Keratinocyte (primary cell): ENCODE measurements at regions not wholly inside any gene's neighbourhood (a gene's known extent, or its start where the extent isn't known, plus 50 kb on each side); places are given as distances from the start of the nearest gene placed in this dataset.

ENCODE experiments used
- DNase-seq: peaks from one replicate; pipeline ENCODE4 v3.0.0-alpha.2; 2011; ENCODE audit warnings: low read depth, missing footprints, low spot score
- FAIRE-seq: peaks from 2 replicates; lab custom pipeline; 2011; peaks lifted over from hg19 to GRCh38; lab: Jason Lieb, UNC
- H2AFZ ChIP-seq: 2 replicates; pipeline ENCODE4 v1.6.0; 2012; ENCODE audit warnings: low read length, control low read depth, inconsistent platforms; ENCODE audit not compliant: control insufficient read depth
- H3K27ac ChIP-seq: 2 replicates; pipeline ENCODE4 v1.5.1; 2011; ENCODE audit warnings: low read length; ENCODE audit not compliant: control insufficient read depth, insufficient read depth
- H3K27me3 ChIP-seq: 3 replicates; pipeline ENCODE4 v1.6.0; 2011; ENCODE audit warnings: low read length; ENCODE audit not compliant: control insufficient read depth, insufficient read depth; ENCODE audit errors: extremely low read depth
- H3K36me3 ChIP-seq, 2 experiments: 2 replicates in 1 of 2; 3 replicates in 1 of 2; pipeline ENCODE4 v1.5.1; 2011; ENCODE audit warnings: low read length in 2 of 2, mild to moderate bottlenecking in 1 of 2; ENCODE audit not compliant: control insufficient read depth in 2 of 2, insufficient read depth in 2 of 2; ENCODE audit errors: extremely low read depth in 1 of 2
- H3K4me1 ChIP-seq: 3 replicates; pipeline ENCODE4 v1.5.1; 2011; ENCODE audit warnings: low read length; ENCODE audit not compliant: control insufficient read depth, insufficient read depth; ENCODE audit errors: extremely low read depth
- H3K4me2 ChIP-seq: 3 replicates; pipeline ENCODE4 v1.6.0; 2011; ENCODE audit warnings: low read depth, low read length; ENCODE audit not compliant: control insufficient read depth, insufficient read depth; ENCODE audit errors: extremely low read depth
- H3K4me3 ChIP-seq, 3 experiments: fragments of 200-600 bp in 1 of 3; sonication (generic) in 1 of 3; 2 replicates in 2 of 3; 3 replicates in 1 of 3; pipeline ENCODE4 v1.5.1; 2011 to 2016; ENCODE audit warnings: low read length in 3 of 3, mild to moderate bottlenecking in 3 of 3, control low read depth in 2 of 3, inconsistent platforms in 1 of 3, low read depth in 1 of 3, mixed read lengths in 1 of 3, mixed run types in 1 of 3, moderate library complexity in 1 of 3; ENCODE audit not compliant: control insufficient read depth in 2 of 3, insufficient read depth in 2 of 3; ENCODE audit errors: extremely low read depth in 1 of 3
- H3K79me2 ChIP-seq: 2 replicates; pipeline ENCODE4 v1.6.0; 2012; ENCODE audit warnings: low read length; ENCODE audit not compliant: control insufficient read depth, insufficient read depth
- H3K9ac ChIP-seq: 3 replicates; pipeline ENCODE4 v1.6.0; 2011; ENCODE audit warnings: low read length; ENCODE audit not compliant: control insufficient read depth, insufficient read depth; ENCODE audit errors: extremely low read depth
- H3K9me1 ChIP-seq: 3 replicates; pipeline ENCODE4 v1.6.0; 2011; ENCODE audit warnings: low read length; ENCODE audit not compliant: control insufficient read depth, insufficient read depth; ENCODE audit errors: extremely low read depth
- H3K9me3 ChIP-seq: 2 replicates; pipeline ENCODE4 v1.5.1; 2012; ENCODE audit warnings: low read depth, low read length; ENCODE audit not compliant: control insufficient read depth
- H4K20me1 ChIP-seq: 3 replicates; pipeline ENCODE4 v1.6.0; 2011; ENCODE audit warnings: low read length; ENCODE audit not compliant: control insufficient read depth, insufficient read depth; ENCODE audit errors: extremely low read depth
- CTCF ChIP-seq, 3 experiments: IDR thresholded peaks in 1 of 3; conservative IDR thresholded peaks in 1 of 3; optimal IDR thresholded peaks in 1 of 3; 2 replicates in 2 of 3; 3 replicates in 1 of 3; pipeline versions ENCODE3 to v1.5.1; 2011; ENCODE audit warnings: low read length in 3 of 3, mild to moderate bottlenecking in 3 of 3, moderate library complexity in 2 of 3, control low read depth in 1 of 3, inconsistent platforms in 1 of 3; ENCODE audit not compliant: insufficient read depth in 2 of 3; ENCODE audit errors: extremely low read depth in 1 of 3
- EZH2 ChIP-seq: IDR thresholded peaks from one replicate; pipeline ENCODE4 v1.6.1; 2012; ENCODE audit warnings: inconsistent platforms, mild to moderate bottlenecking, low read length, moderate library complexity
- dilution Hi-C: fragments of 300-500 bp; cut with MboI; formaldehyde crosslinking; loops from one replicate; pipeline ENCODE4 v1.7.0; 2020; ENCODE audit warnings: low sequenced_read_pairs; ENCODE audit not compliant: extremely low pct_ligation_motif_present

- dilution Hi-C loops = no loop called here
- FAIRE-seq (peak; percentile 91), DNase-seq (peak; percentile 2)
- no peaks in the 10 kb centered on the region for H3K79me2 ChIP-seq
- H3K4me3 ChIP-seq = no peak overlapping the region
- H3K9me1 ChIP-seq = no peaks in the 10 kb centered on the region
- TF ChIP-seq EZH2 = no peak
- no peak for TF ChIP-seq CTCF (optimal IDR thresholded peaks at IDR 0.05 in 1 of 3, IDR thresholded peaks at IDR 0.05 in 1 of 3, conservative IDR thresholded peaks at IDR 0.05 in 1 of 3; ENCODE audit: extremely low read depth in 1 of 3, insufficient read depth in 2 of 3, low read length in 3 of 3)
- H3K9me3 ChIP-seq = no peaks in the 10 kb centered on the region
- H2AFZ ChIP-seq = no peak overlapping the region
- no peak overlapping the region for H3K9ac ChIP-seq
- no peak overlapping the region for H3K27ac ChIP-seq
- H3K27me3 ChIP-seq = no peaks in the 10 kb centered on the region
- no peaks in the 10 kb centered on the region for H3K36me3 ChIP-seq
- H3K4me1 ChIP-seq = peaks cover 8% of the 10 kb centered on the region
- no peaks in the 10 kb centered on the region for H4K20me1 ChIP-seq
- H3K4me2 ChIP-seq = no peak overlapping the region
Measured at GRCh38 chr11:80096736-80097135, 655.9 kb upstream of the TENM4 start.

GRCh38 chr11:80086496-80087055 lies 645.7 kb upstream of the TENM4 start:
- Histone ChIP-seq H3K79me2 (peaks cover 2% of the 10 kb centered on the region), H3K4me3 (no peak overlapping the region), H3K27me3 (no peaks in the 10 kb centered on the region), H3K36me3 (no peaks in the 10 kb centered on the region), H3K4me2 (no peak overlapping the region), H3K27ac (no peak overlapping the region), H3K9me1 (no peaks in the 10 kb centered on the region), H3K4me1 (peaks cover 20% of the 10 kb centered on the region), H2AFZ (no peak overlapping the region), H3K9ac (no peak overlapping the region), H3K9me3 (no peaks in the 10 kb centered on the region), H4K20me1 (no peaks in the 10 kb centered on the region)
- dilution Hi-C loops = no loop called here
- no peak for FAIRE-seq
- no peak for DNase-seq
- no peak for TF ChIP-seq EZH2

GRCh38 chr11:80085563-80085962 lies 644.7 kb upstream of the TENM4 start:
- Histone ChIP-seq H3K4me2 (no peak overlapping the region), H3K9me3 (no peaks in the 10 kb centered on the region), H3K36me3 (no peaks in the 10 kb centered on the region), H3K27me3 (no peaks in the 10 kb centered on the region), H3K79me2 (peaks cover 2% of the 10 kb centered on the region), H3K9me1 (no peaks in the 10 kb centered on the region), H2AFZ (no peak overlapping the region), H3K9ac (no peak overlapping the region), H3K4me1 (peaks cover 22% of the 10 kb centered on the region), H3K4me3 (no peak overlapping the region), H4K20me1 (no peaks in the 10 kb centered on the region), H3K27ac (no peak overlapping the region)
- FAIRE-seq (no peak), DNase-seq (no peak)
- dilution Hi-C loops = no loop called here
- no peak for TF ChIP-seq EZH2
- no peak for TF ChIP-seq CTCF (optimal IDR thresholded peaks at IDR 0.05 in 1 of 3, IDR thresholded peaks at IDR 0.05 in 1 of 3, conservative IDR thresholded peaks at IDR 0.05 in 1 of 3; ENCODE audit: extremely low read depth in 1 of 3, insufficient read depth in 2 of 3, low read length in 3 of 3)
